PC-3 (cell line): ENCODE measurements at regions not wholly inside any gene's neighbourhood (a gene's known extent, or its start where the extent isn't known, plus 50 kb on each side); places are given as distances from the start of the nearest gene placed in this dataset.

Source experiments
- CTCF ChIP-seq: fragments of 300-600 bp; sonication (generic); conservative IDR thresholded peaks from 2 replicates; pipeline ENCODE4 v1.5.1; 2017; ENCODE audit warnings: antibody characterized with exemption, low read depth, mild to moderate bottlenecking, low read length
- EZH2 ChIP-seq: fragments of 300-600 bp; sonication (generic); IDR thresholded peaks from one replicate; pipeline ENCODE4 v1.6.1; 2017; ENCODE audit warnings: antibody characterized with exemption, mild to moderate bottlenecking, low read length; ENCODE audit not compliant: unreplicated experiment
- EZH2phosphoT487 ChIP-seq: fragments of 300-600 bp; sonication (generic); IDR thresholded peaks from 2 replicates; pipeline ENCODE4 v1.6.1; 2018; ENCODE audit warnings: mild to moderate bottlenecking, antibody characterized with exemption, low read length, borderline replicate concordance

- TF ChIP-seq CTCF, result peak; percentile 94
- TF ChIP-seq EZH2, result no peak
- no peak for TF ChIP-seq EZH2phosphoT487
Observed at GRCh38 chr18:6521803-6522418, 107.2 kb upstream of the L3MBTL4 start.
